Activated CD4-positive, alpha-beta T cell treated with anti-CD3 and anti-CD28 coated beads, Interleukin-2, amount 10 ng/mL, durations not matched to agents 7 days and 5 days (primary cell): ENCODE measurements at regions not wholly inside any gene's neighbourhood (a gene's known extent, or its start where the extent isn't known, plus 50 kb on each side); places are given as distances from the start of the nearest gene placed in this dataset.

Experiments used
- CTCF ChIA-PET: fragments of 350-600 bp; sonication (Branson Sonifier 250); formaldehyde crosslinking; loops from one replicate; lab custom pipeline; 2021; ENCODE audit warnings: antibody characterized with exemption; lab: Charles Lee
- POLR2A ChIA-PET: fragments of 350-600 bp; sonication (Branson Sonifier 250); formaldehyde crosslinking; loops from one replicate; lab custom pipeline; 2021; ENCODE audit warnings: antibody characterized with exemption; lab: Charles Lee
- DNase-seq: peaks from one replicate; pipeline ENCODE4 v3.0.0-alpha.2; 2020
- H3K27ac Mint-ChIP-seq: one replicate; pipeline ENCODE4 v1.8.0; 2021; ENCODE audit warnings: mild to moderate bottlenecking, moderate library complexity, mixed read lengths
- H3K27me3 Mint-ChIP-seq: one replicate; pipeline ENCODE4 v1.8.0; 2021; ENCODE audit warnings: mixed read lengths
- H3K36me3 Mint-ChIP-seq: one replicate; pipeline ENCODE4 v1.8.0; 2021; ENCODE audit warnings: low read depth, mixed read lengths
- H3K4me1 Mint-ChIP-seq: one replicate; pipeline ENCODE4 v1.8.0; 2021; ENCODE audit warnings: mixed read lengths
- H3K4me3 Mint-ChIP-seq: one replicate; pipeline ENCODE4 v1.8.0; 2021; ENCODE audit warnings: mild to moderate bottlenecking, moderate library complexity, mixed read lengths
- H3K9me3 Mint-ChIP-seq: one replicate; pipeline ENCODE4 v1.8.0; 2021; ENCODE audit warnings: mixed read lengths

DNA sequence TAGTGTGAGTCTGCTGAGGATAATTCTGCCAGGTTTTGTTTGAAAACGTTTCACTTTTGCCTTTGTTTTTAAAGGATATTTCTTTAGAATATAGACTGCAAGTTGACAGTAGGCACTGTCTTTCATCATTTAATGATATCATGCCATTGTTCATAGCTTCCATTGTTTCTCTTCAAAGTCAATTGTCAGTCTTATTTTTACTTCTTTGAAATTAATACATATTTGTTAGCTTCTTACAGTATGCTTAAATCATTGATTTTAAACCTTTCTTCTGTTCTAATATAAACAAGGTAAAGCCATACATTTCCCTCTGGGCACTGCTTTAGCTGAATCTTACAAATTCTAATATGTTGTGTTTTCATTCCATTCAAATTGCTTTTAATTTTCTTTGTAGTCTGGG is 62.3 kb upstream of the PARVA start:
- Mint-ChIP-seq H3K4me1 (peaks cover 2% of the 10 kb centered on the region), H3K9me3 (peaks cover 12% of the 10 kb centered on the region), H3K4me3 (no peak overlapping the region), H3K27me3 (peaks cover 7% of the 10 kb centered on the region), H3K36me3 (peaks cover 2% of the 10 kb centered on the region), H3K27ac (no peak overlapping the region)
- CTCF ChIA-PET: no interaction called here
- POLR2A ChIA-PET: no interaction called here
- no peak for DNase-seq

DNA sequence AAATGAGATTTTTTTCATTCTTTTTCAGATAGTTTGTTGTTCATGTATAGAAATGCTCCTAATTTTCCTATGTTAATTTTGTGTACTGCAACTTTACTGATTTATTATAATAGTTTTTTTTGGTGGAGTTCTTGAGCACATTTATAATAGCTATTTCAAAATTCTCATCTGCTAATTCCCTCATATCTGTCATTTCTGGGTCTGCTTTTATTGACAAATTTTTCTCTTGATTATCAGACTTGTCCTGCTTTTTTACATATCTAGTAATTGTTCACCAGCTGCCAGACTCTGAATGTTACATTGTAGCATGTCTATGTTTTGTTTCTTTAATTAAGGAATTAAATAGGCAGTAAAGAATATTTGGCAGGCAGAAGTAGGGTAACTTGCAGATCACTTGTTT is 60.9 kb upstream of the PARVA start:
- peaks cover 15% of the 10 kb centered on the region for H3K4me1 Mint-ChIP-seq
- POLR2A ChIA-PET: no interaction called here

DNA sequence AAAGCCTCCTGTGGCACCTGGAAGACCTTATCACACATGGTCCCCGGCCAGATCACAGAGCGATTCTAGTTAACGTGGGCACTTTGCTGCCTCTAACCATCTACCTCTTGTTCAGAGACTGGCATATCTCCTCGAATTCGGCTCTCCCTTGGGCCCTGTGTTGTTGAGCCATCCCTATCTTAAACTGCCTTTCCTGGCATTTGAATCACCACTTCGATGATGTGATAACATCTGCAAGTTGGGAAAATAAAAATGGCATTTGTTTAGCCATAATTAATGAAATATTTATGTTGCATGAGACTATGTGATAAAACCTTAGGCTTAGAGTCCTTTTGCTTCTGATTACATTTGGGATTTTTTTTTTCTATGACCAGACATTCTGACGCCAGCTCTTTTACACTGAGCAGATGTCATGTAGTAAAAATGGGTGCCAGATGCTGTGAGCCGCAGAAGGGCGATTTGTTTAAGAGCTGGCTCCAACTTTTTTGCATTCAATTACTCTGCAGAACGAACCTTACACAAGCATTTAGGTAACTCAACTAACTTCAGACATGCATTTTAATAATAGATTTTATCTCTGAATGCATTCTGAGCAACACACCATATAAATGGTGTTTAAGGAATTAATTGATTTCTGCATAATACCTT is 58.5 kb upstream of the PARVA start:
- Mint-ChIP-seq H3K4me3 (no peak overlapping the region), H3K4me1 (peaks cover 22% of the 10 kb centered on the region), H3K9me3 (peaks cover 12% of the 10 kb centered on the region), H3K27me3 (no peaks in the 10 kb centered on the region), H3K36me3 (peaks cover 2% of the 10 kb centered on the region), H3K27ac (no peak overlapping the region)
- CTCF ChIA-PET: no interaction called here
- POLR2A ChIA-PET: no interaction called here
- DNase-seq: no peak

More for the DNA sequence above, 60.9 kb upstream of the PARVA start:
- Mint-ChIP-seq H3K36me3 (peaks cover 2% of the 10 kb centered on the region), H3K9me3 (peaks cover 12% of the 10 kb centered on the region), H3K4me3 (no peak overlapping the region), H3K27me3 (no peaks in the 10 kb centered on the region), H3K27ac (no peak overlapping the region)
- CTCF ChIA-PET: interaction anchor here (0.7 kb wide), 1 partner anchor 1246 kb away, joined by 3 read pairs; no protein-coding TSS in a partner anchor
- DNase-seq: no peak

DNA sequence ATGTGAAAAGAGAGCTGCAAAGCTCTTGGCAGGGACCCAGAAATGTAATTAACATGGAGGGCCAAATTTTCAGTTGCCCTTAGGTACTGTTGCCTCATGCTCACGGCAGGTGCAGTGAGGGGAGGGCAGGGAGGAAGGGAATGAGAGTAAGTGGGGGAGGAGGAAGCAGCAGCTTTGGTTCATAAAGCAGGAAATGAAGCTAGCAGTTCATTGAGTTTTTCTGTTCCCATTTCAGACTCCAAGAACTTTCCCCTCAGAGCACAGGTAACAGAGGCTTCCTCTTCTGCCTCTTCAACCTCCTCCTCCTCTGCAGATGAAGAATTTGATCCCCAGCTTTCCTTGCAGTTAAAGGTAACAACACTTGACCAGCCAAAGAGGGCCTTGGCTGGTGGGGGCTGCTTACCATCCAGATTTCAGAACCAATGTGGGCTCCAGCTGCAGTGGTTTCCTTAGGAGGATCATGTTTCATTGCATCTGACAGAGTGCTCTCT is 57.9 kb upstream of the PARVA start:
- CTCF ChIA-PET: no interaction called here
- no peaks in the 10 kb centered on the region for H3K27me3 Mint-ChIP-seq
- H3K9me3 Mint-ChIP-seq: peaks cover 12% of the 10 kb centered on the region
- peaks cover 22% of the 10 kb centered on the region for H3K4me1 Mint-ChIP-seq
- no peak for DNase-seq
- POLR2A ChIA-PET: interaction anchor here (0.7 kb wide), 1 partner anchor 272 kb away, joined by 3 read pairs; no protein-coding TSS in a partner anchor
- H3K4me3 Mint-ChIP-seq: no peak overlapping the region
- H3K36me3 Mint-ChIP-seq: peaks cover 2% of the 10 kb centered on the region
- no peak overlapping the region for H3K27ac Mint-ChIP-seq

- H3K27ac Mint-ChIP-seq: no peak overlapping the region
- H3K4me3 Mint-ChIP-seq: no peak overlapping the region
- H3K4me1 Mint-ChIP-seq: peaks cover 22% of the 10 kb centered on the region
- H3K27me3 Mint-ChIP-seq: no peaks in the 10 kb centered on the region
- H3K9me3 Mint-ChIP-seq: peaks cover 9% of the 10 kb centered on the region
- peaks cover 2% of the 10 kb centered on the region for H3K36me3 Mint-ChIP-seq
- DNase-seq: no peak
- CTCF ChIA-PET: interaction anchor here (0.6 kb wide), 1 partner anchor 583 kb away, joined by 3 read pairs; no protein-coding TSS in a partner anchor
- POLR2A ChIA-PET: interaction anchor here (0.7 kb wide), 1 partner anchor 272 kb away, joined by 3 read pairs; no protein-coding TSS in a partner anchor
Measured at GRCh38 chr11:12319988-12320387, 57.4 kb upstream of the PARVA start.

DNA sequence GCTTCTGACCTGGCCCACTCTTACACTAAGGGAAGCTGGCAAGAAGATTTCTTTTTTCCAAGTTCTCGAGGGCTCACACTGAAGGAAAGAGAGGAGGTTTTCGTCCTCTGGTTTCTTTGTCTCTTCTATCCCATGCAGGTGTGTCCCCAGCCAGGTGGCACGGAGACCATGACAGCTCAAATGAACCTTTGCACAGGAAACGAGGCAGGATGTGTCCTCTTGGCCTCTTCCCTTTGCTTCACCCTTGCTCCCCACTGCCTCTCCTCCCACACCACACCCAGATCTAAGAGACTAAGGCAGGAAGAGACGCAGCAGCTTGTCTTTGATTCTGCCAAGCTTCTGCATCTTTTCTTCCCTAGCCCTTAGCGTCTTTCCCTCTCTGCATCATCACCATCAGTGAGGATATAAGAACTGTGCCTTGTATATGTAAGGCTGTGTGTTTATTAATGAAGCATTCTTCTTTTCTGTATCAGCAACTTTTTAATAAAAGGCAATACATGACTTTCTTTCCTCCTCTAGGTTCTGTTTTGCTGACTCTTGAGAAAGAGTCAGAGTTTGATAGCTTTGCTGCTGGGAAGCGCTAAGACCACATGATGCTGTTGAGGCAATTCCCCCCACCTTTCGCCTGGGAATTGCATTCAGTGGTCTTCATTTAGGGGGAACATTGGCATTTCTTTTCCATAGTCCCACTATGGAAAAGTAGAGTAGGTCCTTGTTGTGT is 56.0 kb upstream of the PARVA start:
- Mint-ChIP-seq H3K4me3 (no peak overlapping the region), H3K9me3 (peaks cover 6% of the 10 kb centered on the region), H3K27ac (no peak overlapping the region), H3K4me1 (peaks cover 22% of the 10 kb centered on the region), H3K27me3 (no peaks in the 10 kb centered on the region), H3K36me3 (peaks cover 2% of the 10 kb centered on the region)
- CTCF ChIA-PET: interaction anchor here (1.2 kb wide), 1 partner anchor 24 kb away, joined by 3 read pairs; no protein-coding TSS in a partner anchor
- DNase-seq: peak; percentile 21
- POLR2A ChIA-PET: no interaction called here

DNA sequence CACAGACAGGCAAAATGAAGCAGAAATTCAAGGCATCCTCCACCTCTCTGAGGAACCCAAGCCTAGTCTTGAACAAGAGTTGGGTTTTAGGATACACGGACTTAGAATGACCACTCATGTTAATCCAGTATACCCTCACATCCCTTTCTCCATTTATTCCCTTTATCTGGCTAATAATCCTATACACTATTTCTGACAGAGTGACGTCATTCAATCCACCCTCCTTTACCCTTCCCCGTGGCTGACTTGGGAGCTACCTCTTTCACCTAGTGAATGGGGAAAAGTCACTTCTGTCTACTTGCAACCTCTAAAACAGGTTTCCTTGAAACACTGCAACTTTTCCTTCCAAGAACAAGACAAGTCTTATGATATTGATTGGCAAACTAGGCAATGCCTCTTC is 52.8 kb upstream of the PARVA start:
- peaks cover 21% of the 10 kb centered on the region for H3K4me1 Mint-ChIP-seq
- ChIA-PET CTCF (no interaction called here), POLR2A (no interaction called here)
- H3K9me3 Mint-ChIP-seq: no peaks in the 10 kb centered on the region
- H3K36me3 Mint-ChIP-seq: no peaks in the 10 kb centered on the region
- no peaks in the 10 kb centered on the region for H3K27me3 Mint-ChIP-seq
- no peak overlapping the region for H3K4me3 Mint-ChIP-seq
- no peak overlapping the region for H3K27ac Mint-ChIP-seq
- no peak for DNase-seq
